HFF-Myc (cell line): ENCODE measurements at regions not wholly inside any gene's neighbourhood (a gene's known extent, or its start where the extent isn't known, plus 50 kb on each side); places are given as distances from the start of the nearest gene placed in this dataset.

Source experiments
- DNase-seq: peaks from one replicate; pipeline ENCODE4 v3.0.0-alpha.2; 2011; ENCODE audit warnings: low read depth; ENCODE audit errors: extremely low read depth
- H3K4me3 ChIP-seq: replicated peaks from 2 replicates; pipeline ENCODE4 v1.5.1; 2011; ENCODE audit warnings: low read depth, mild to moderate bottlenecking, control low read depth, low read length
- TF ChIP-seq, protein P1 (sequence below): IDR thresholded peaks from 2 replicates; pipeline ENCODE4 v1.5.1; 2012; ENCODE audit warnings: mild to moderate bottlenecking, low read depth, low read length, control low read depth; ENCODE audit errors: missing control alignments

DNA sequence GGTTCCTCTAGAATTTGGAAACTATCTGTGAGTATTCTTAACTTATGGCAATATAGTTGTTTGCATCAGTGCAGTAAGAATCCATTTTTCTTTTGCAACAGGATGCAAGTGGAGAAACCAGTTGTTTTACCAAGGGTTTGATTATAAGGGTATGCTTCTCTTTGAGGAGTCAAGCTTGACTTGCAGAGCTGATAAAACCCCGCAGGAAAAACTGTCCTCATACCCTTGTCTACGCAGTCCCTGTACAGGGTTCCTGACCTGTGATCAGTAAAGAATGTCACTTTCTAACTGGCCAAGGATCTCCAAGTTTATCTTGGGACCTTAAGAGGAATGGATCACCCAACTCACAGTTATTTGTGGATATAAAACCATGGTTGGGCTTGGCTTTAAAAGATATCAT is 161.1 kb upstream of the OLIG3 start:
- DNase-seq, result no peak
- no peak overlapping the region for H3K4me3 ChIP-seq
- TF ChIP-seq, protein P1, sequence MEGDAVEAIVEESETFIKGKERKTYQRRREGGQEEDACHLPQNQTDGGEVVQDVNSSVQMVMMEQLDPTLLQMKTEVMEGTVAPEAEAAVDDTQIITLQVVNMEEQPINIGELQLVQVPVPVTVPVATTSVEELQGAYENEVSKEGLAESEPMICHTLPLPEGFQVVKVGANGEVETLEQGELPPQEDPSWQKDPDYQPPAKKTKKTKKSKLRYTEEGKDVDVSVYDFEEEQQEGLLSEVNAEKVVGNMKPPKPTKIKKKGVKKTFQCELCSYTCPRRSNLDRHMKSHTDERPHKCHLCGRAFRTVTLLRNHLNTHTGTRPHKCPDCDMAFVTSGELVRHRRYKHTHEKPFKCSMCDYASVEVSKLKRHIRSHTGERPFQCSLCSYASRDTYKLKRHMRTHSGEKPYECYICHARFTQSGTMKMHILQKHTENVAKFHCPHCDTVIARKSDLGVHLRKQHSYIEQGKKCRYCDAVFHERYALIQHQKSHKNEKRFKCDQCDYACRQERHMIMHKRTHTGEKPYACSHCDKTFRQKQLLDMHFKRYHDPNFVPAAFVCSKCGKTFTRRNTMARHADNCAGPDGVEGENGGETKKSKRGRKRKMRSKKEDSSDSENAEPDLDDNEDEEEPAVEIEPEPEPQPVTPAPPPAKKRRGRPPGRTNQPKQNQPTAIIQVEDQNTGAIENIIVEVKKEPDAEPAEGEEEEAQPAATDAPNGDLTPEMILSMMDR, result no peak

DNA sequence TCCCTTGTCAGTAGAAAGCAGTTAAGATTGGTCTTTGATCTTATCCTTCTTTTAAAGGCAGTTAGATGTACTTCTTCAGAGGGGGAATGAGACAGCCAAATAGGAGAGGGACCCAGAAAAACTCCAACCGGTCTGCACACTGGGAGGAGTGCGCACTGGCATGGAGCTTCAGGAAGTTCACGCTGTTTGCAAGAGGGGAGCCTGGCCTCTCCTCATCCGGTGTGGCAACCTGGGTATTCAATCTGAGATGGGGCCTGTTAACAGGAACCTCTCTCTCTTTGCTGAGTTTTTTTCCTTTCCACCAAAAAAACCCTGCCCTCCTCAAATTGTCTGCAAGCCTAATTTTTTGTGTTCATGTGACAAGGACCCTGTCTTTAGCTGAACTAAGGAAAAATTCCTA is 162.5 kb upstream of the OLIG3 start:
- TF ChIP-seq, protein P1, result no peak
- H3K4me3 ChIP-seq, result no peak overlapping the region
- no peak for DNase-seq

DNA sequence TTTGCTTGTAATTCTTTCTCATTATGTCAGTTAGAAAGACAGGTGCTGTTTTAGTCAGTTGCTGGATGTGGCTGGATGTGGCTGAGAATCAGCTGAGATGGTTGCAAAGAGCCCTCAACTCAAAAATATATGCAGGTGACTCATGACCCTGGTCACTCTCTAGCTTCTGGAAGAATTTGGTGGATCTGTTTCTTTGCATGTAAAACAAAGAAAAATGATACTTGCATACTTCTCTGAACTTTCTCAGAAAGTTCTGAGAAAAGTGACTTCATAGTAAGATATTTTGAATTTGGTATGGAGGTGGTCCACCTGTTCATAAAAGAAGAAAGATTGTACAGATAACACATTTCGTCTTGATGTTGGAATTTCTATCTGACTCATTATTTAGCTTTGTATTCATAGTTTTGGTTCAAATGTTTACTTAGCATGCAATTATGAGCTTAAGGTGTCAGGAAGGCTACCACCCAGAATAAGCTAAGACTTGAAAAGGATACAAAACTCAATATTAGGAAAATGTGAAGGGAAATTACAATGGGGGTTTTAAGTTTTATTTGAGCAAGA is 163.2 kb upstream of the OLIG3 start:
- TF ChIP-seq, protein P1, result no peak
- DNase-seq, result no peak
- no peak overlapping the region for H3K4me3 ChIP-seq

DNA sequence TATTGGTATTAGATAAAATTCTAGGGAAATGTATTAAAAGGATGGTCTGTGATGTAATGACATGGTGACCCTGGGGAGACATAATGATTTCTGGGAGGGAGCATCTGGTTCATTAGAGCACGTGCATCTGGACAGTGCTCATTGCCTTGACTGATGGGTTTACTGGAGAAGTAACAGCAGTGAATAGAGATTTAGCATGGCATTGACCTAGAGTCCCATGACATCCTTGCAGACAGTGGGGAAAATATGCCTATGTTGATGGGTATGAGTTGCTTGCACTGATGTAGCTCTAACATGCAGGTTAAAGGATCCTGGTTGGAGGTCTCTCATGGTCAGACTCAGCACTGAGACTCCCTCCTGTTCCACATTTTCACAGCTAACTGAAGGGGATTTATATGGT is 164.1 kb upstream of the OLIG3 start:
- no peak overlapping the region for H3K4me3 ChIP-seq
- DNase-seq, result no peak
- TF ChIP-seq, protein P1, result no peak

DNA sequence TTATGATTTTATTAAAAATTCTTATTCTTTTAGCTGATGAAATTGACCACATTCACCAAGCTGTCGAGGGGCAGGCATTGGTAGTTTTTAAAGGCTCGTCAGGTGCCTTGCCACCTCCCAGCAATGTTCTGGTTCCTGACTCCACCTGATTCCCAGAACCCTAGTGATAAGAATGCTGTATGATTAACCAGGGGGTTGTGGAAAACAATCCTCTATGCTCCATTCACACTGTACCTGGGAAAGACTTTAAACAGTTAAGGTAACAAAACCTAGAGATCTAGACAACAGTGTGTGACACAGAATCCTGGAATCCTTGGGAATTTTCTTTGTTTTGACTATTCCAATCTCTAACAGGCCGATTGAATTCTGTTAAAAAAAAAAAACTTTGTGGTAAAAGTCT is 165.7 kb upstream of the OLIG3 start:
- TF ChIP-seq, protein P1, result no peak
- no peak for DNase-seq
- no peak overlapping the region for H3K4me3 ChIP-seq

DNA sequence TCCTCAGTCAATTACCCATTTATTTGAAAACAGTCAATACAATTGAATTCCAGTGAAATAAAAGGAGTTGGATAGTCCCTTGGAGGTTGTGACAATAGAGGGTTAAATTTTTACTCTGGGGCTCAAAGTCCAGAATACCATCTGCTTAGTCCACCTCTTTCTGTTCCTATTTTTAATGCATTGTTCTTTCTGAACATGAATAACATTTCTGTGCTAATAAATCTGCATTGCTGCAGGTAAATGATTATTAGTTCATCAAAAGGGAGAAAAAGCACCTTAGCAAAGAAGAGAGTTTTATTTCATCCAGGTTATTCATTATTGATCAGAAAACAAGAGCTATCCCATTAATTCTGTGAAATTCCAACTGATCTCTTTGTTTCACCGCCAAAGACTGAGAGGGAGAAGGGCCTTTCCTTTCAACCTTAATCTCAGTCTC is 166.1 kb upstream of the OLIG3 start:
- TF ChIP-seq, protein P1, result no peak
- H3K4me3 ChIP-seq, result no peak overlapping the region
- no peak for DNase-seq

DNA sequence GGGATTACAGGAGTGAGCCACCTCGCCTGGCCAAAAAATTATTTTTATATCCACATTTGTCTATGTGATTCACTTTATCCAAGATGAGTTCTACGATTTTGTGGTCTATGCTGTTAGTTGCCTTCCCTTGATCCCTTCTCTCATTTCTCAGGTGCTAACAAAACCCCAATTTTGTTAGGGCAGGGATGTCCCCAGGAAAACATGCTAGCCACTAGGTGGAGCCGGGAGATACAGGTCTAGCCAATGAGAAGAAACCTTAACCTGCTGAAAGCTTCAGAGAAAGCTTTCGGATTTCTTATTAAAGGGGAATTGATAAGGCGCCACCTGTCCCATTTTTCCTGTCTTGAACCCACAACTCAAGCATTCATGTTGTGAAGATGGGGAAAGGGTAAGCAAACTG is 167.4 kb upstream of the OLIG3 start:
- H3K4me3 ChIP-seq, result no peak overlapping the region
- TF ChIP-seq, protein P1, result peak; percentile 60
- no peak for DNase-seq
